GM19372 (cell line): ENCODE measurements at regions not wholly inside any gene's neighbourhood (a gene's known extent, or its start where the extent isn't known, plus 50 kb on each side); places are given as distances from the start of the nearest gene placed in this dataset.
"Not testable (repeated sequence)": the region's sequence is repeated elsewhere in the genome, so short reads cannot be mapped to it uniquely, and the experiment has no call there.

Experiments
- ATAC-seq: cut with Tn5 transposase; IDR thresholded peaks from one replicate; pipeline ENCODE4 v1.9.1; 2021; ENCODE audit warnings: mild to moderate bottlenecking, low read depth, moderate library complexity; ENCODE audit not compliant: unreplicated experiment

GRCh38 chr14:106291626-106292025, 765.2 kb downstream of the TMEM121 start:
- ATAC-seq: no peak

DNA sequence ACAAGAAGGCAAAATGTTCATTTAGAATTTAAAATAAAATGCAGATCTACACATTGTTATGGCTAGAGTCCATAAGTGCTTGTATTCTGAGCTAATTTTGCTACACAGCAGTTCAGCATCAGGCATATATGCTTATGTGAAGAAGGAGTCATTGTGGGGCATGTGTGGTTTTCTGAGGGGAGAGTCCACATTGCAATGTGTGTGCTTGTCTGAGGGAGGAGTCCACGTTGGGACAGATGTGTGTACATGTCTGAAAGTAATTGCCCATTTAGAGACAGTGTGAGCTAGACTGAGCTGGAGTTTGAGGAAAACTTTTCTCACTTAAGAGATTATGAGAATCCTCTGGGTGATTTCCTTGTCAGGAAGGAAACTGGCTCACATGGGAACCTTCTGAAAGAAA, 767.9 kb downstream of the TMEM121 start:
- ATAC-seq: no peak

DNA sequence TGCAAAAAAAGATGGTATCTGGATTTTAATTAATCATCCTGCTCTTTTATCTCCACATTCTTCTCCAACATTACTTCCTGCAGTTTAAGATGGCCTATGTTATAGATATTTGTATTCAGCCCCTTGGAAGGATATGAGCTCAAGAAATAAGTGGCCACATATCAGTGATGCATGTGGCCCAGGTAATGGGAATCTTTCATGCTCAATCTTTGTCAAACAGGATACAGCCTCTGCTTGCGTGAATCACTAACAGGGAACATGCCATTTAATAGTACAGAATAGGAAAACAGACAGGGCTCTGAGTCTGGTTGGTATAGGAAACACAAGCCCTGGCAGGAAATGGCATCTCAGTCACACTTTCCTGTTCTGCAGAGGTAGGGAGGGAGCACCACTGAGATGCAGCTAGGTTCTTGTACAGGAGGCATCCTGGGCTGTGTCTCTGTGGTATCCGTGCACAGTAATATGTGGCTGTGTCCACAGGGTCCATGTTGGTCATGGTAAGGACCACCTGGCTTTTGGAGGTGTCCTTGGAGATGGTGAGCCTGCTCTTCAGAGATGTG, 774.6 kb downstream of the TMEM121 start:
- not testable (repeated sequence) for ATAC-seq

DNA sequence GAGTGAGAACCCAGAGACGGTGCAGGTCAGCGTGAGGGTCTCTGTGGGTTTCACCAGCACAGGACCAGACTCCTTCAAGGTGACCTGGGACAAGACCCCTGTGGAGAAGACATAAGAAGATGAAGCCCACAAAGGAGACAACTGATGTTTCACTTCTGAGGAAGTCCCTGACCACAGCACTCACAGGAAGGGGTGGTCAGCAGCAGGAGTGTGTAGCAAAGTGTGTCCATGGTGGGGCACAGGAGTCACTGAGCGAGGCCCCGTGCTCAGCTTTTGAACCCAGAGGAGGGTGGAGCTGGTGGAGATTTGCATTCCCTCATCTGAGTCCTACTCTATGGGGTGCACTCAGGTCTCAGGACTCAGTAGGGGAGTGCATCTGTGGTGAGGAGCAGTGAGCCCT, 775.2 kb downstream of the TMEM121 start:
- ATAC-seq: not testable (repeated sequence)

DNA sequence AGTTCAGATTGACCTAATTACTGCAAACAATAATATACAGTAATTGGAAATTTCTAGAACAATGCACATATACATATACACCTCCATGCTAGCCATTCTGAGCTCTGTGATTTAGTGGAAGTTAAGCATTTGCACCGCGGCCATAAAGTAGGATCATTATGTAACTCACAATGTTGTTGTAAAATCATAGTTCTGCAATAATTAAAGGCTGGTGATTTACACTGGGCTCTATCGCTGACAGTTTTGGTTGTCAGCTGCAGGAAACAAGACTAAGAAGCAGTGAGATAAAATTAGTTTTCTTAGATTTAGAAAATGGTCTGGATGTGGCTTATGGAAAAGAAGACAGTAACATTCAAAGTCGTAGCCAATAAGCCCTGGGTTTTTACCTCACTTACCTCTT, 776.3 kb downstream of the TMEM121 start:
- ATAC-seq: no peak

DNA sequence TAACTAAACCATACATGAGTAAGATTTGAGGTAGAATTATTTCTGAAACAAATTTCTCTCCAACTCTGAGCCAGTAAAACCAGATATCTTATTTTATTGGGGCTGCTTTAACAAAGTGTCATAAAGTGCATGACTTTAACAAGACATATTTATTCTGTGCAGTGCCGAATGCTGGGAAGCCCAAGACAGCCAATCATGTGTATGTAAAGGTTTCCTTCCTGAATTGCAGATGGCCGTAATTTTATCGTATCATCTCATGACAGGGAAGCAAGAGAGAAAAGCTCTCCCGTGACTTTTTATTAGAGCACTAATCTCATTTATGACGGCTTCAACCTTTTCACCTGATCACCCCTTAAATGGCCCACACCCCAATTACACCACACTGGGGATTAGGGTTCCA, 777.9 kb downstream of the TMEM121 start:
- ATAC-seq: no peak

- ATAC-seq: no peak
Measured at GRCh38 chr14:106308839-106309389, 782.5 kb downstream of the TMEM121 start.

DNA sequence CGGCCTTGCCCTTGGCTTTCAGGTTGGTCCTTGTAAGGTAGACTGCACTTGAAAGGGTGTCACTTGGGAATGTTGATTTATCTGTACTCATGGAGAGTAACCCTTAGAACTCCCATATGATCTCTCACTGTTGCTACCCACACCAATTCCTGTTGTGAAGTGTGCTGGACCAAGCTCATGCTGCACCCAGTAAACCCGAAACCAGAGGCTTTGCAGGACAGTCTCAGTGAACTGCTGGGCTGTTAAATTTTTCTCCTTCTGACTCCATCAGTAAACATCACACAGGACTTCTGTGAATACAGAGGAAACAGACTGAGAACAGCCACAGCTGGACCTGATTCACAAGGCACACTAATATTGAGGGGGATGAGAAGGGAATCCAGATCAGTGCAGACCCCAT, 783.0 kb downstream of the TMEM121 start:
- no peak for ATAC-seq

DNA sequence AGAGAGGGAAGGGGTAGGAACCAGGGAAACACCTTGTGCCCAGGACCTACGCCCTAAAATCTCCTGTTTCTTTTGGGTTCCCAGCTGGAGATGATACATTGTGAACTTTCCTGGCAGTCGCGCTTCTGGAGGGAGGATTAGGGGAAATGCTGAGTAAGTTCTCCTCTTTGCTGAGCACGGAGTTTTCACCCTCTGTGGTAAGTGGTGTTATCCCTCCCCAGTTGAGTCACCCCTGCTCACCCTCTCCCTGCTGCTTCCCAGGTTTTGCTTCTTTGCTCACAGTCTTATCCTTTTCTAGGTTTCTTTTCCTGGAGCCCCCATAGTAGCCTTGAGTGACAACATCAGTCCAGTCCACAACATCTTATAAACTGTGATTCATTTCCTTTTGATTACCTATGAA, 789.1 kb downstream of the TMEM121 start:
- no peak for ATAC-seq

DNA sequence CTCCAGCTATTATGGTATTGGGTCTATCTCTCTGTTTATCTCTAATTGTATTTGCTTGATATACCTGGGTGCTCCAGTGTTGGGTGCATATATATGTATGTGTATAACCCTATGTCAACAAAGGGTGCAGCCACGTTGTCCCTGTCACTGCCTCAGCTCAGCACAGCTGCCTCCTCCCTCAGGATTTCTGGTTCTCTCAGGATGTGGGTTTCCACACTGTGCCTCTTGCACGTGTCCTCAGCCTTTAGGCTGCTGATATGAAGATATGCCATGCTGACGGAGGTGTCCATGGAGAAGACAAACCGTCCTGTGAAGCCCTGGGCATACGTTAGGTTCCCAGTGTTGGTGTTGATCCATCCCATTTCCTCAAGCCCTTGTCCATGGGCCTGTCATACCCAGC, 791.2 kb downstream of the TMEM121 start:
- ATAC-seq: no peak

GRCh38 chr14:106318700-106319099, 792.3 kb downstream of the TMEM121 start:
- no peak for ATAC-seq

GRCh38 chr14:106323970-106324369, 797.6 kb downstream of the TMEM121 start:
- ATAC-seq: not testable (repeated sequence)

DNA sequence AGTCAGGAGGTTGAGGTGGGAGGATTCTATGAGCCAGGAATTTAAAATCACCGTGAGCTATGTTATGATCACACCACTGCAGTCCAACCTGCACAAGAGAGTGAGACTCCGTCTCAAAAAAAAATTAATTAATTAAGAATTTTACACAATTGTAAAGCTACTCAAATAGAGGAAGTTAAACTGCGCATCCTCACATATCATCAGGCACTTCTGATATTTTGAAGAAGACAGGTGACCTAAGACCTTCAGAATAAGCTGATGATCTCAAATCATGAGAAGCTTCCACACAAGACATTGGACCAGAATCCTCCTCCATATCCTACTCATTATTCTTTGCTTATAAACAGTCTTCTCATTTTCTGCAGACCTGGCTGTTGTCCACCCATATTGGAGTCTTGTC, 800.9 kb downstream of the TMEM121 start:
- no peak for ATAC-seq

DNA sequence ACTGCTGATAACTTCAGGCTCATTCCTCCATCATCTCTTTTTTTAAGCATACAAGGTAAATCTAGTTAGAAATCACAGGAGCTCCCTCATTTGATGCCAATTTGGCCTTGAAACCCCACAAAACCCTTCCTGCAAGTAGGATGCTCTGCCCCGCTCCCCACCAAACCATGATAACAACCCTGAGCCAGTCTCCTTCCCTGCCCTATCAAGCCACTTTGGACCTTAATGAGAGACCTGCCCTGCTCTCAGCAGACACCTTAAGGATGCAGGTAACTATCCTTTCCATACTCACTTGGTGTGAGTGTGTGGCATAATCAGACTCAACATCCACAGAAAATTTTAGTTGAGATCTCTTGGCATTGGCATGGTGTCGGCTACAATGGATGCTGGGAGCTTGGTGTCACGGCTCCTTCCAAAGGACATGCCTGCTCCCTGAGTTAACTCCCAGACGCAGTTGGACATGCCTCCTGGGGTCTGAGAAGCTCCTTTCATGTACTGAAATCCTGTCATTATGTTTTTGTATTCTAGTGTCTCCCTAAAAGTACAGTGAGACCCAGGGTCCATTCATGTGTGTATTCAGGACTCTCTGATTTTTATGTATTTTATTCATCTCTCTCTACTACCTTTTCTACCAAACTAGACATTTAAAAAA, 801.4 kb downstream of the TMEM121 start:
- ATAC-seq: not testable (repeated sequence)

DNA sequence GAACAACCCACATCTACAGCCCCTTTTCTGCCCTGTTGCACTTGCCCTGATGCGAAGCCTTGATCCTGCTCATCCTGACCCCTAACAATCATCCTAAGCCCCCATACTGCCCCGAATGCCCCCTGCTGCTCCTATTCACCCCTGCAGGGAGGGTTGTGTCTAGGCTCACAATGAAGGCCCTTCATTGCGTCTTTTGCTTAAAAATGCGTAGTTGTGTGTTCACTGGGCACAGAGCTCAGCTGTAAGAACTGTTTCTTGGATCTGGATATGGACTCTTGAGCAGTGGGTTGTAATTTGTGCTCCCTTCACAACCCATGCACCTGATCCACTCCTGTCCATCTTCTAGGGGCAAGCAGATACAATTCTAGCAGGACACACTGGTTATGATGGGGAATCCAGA, 802.9 kb downstream of the TMEM121 start:
- ATAC-seq: not testable (repeated sequence)

- ATAC-seq: not testable (repeated sequence)
Measured at GRCh38 chr14:106329987-106330774, 803.8 kb downstream of the TMEM121 start.

GRCh38 chr14:106334428-106335109, 808.2 kb downstream of the TMEM121 start:
- not testable (repeated sequence) for ATAC-seq

DNA sequence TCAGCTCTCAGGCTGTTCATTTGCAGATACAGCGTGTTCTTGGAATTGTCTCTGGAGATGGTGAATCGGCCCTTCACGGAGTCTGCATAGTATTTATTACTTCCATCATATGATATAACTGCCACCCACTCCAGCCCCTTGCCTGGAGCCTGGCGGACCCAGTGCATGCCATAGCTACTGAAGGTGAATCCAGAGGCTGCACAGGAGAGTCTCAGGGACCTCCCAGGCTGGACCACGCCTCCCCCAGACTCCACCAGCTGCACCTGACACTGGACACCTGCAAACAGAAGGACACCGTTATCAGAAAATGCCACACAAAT, 808.7 kb downstream of the TMEM121 start:
- ATAC-seq: not testable (repeated sequence)

DNA sequence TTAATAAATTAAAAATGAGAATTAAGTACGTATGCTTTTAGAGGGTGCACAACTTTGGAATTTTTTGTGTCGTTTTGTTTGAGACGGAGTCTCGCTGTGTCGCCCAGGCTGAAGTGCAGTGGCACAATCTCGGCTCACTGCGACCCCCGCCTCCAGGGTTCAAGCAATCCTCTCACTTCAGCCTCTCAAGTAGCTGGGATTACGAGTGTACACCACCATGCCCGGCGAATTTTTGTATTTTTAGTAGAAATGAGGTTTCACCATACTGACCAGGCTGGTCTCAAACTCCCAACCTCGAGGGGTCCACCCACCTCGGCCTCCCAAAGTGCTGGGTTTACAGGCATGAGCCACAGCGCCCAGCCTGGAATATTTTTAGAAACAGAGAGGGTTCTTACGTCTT, 812.4 kb downstream of the TMEM121 start:
- not testable (repeated sequence) for ATAC-seq

GRCh38 chr14:106340658-106341057, 814.3 kb downstream of the TMEM121 start:
- ATAC-seq: not testable (repeated sequence)

DNA sequence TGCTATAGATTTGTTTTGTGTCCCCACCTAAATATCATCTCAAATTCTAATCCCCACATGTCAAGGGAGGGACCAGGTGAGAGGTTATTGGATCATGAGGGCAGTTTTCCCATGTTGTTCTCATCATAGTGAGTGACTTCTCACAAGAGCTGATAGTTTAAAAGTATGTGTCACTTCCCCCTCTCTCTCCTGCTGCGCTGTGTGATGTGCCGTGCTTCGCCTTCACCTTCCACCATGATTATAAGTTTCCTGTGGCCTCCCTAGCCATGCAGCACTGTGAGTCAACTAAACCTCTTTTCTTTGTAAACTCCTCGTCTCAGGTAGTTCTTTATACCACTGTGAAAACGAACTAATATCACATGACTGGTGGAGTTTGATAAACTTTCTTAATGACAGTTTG, 814.8 kb downstream of the TMEM121 start:
- not testable (repeated sequence) for ATAC-seq
